AG09319 (cell line): ENCODE measurements at regions not wholly inside any gene's neighbourhood (a gene's known extent, or its start where the extent isn't known, plus 50 kb on each side); places are given as distances from the start of the nearest gene placed in this dataset.

ENCODE experiments used
- DNase-seq: peaks from one replicate; pipeline ENCODE4 v3.0.0-alpha.2; 2010; ENCODE audit warnings: low read depth; ENCODE audit errors: extremely low read depth
- TF ChIP-seq, protein P1 (sequence below): IDR thresholded peaks from 2 replicates; pipeline ENCODE4 v1.5.1; 2011; ENCODE audit warnings: low read depth, mild to moderate bottlenecking, inconsistent platforms, low read length, moderate library complexity

DNA sequence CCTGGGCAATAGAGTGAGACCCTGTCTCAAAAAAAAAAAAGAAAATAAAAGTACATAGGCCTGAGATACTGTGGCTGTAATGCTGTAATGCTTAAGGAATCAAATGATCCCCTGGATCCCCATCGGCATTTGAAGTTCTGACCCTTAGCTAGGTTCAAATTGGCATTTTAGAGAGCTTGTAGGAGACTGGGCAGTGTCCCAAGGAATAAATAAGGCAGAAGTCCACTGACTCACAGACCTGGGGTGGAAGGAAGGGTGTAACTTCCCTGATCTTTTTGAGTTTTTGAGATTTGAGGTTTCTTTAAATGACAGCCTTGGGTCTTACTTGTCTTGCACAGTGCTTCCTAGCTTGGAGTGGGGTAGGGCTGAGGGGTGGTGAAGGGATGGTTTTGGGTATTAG lies 553.7 kb downstream of the SLC4A3 start:
- no peak for DNase-seq
- TF ChIP-seq, protein P1, sequence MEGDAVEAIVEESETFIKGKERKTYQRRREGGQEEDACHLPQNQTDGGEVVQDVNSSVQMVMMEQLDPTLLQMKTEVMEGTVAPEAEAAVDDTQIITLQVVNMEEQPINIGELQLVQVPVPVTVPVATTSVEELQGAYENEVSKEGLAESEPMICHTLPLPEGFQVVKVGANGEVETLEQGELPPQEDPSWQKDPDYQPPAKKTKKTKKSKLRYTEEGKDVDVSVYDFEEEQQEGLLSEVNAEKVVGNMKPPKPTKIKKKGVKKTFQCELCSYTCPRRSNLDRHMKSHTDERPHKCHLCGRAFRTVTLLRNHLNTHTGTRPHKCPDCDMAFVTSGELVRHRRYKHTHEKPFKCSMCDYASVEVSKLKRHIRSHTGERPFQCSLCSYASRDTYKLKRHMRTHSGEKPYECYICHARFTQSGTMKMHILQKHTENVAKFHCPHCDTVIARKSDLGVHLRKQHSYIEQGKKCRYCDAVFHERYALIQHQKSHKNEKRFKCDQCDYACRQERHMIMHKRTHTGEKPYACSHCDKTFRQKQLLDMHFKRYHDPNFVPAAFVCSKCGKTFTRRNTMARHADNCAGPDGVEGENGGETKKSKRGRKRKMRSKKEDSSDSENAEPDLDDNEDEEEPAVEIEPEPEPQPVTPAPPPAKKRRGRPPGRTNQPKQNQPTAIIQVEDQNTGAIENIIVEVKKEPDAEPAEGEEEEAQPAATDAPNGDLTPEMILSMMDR: no peak

DNA sequence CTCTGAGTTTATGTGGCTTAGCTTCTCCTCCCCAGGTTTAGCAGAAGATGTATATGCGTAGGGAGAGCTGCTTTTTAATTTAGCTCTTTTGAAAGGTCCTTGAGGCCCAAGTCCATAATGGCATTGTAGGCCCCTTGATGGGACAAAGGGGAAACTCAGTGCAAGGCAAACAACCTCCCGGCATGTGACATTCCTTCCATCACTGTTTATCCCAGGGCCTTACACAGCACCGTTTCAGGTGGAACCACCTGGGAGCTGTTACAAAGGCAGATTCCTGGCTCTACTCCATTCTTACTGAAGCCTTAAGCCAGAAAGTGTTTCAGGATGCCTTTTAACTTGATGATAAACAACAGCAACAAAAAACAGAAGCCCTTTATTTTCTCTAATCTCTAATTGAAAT lies 555.4 kb downstream of the SLC4A3 start:
- no peak for DNase-seq
- TF ChIP-seq, protein P1: no peak

DNA sequence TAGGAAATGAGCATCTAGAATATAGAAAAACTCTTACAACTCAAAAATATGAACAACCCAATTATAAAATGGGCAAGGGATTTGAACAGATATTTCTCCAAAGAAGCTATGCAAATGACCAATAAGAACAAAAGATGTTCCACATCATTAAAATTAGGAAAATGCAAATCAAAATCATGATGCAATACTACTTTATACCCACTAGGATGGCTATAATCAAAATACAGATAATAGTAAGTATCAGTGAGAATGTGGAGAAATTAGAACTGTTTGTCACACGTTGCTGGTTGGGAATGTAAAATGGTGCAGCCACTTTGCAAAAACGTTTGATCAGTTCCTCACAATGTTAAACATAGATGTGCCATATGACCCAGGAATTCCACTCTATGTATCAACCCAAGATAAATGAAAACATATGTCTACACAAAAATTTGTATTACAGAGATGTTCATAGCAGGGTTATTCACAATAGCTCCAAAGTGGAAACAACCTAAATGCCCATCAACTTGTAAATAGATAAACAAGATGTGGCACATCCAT lies 558.4 kb downstream of the SLC4A3 start:
- DNase-seq: no peak
- TF ChIP-seq, protein P1: no peak

DNA sequence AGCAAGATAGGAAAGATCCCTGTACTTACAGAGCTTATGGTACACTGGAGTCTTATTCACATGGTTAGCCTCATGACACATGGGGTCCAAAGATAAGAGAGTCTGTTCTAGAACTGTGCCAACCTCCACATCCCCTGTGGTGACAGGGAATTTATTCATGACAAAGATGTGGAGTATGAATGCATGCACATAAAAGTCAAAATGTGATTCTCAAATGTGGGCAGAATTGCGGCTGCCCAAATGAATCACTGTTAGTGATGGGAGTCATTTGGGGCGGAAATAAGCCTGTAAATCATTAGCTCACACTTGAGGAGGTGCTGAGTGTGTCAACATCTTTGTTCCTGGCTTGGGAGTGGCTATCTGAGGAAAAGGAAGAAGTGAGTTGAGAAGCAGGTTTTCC lies 560.6 kb downstream of the SLC4A3 start:
- TF ChIP-seq, protein P1: no peak
- no peak for DNase-seq

DNA sequence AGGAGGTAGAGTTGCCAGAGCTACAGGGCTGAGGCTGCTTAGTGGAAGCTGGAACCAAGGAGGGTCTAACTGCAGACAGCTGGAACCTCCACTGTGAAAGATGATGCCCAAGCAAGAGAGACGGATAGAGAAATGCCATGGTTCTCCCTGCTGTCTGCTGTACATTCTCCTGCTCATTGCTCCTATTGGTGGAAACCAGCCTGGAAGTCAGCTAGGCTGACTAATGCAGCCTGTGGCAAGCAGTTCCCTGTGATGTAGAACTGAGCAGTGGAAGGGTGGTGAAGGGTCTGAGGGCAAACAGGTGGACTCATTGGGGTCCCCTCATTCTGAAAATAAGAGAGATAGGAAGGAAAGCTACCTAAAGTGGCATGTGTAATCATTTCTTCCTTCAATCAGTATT lies 563.6 kb downstream of the SLC4A3 start:
- no peak for DNase-seq
- TF ChIP-seq, protein P1: no peak

DNA sequence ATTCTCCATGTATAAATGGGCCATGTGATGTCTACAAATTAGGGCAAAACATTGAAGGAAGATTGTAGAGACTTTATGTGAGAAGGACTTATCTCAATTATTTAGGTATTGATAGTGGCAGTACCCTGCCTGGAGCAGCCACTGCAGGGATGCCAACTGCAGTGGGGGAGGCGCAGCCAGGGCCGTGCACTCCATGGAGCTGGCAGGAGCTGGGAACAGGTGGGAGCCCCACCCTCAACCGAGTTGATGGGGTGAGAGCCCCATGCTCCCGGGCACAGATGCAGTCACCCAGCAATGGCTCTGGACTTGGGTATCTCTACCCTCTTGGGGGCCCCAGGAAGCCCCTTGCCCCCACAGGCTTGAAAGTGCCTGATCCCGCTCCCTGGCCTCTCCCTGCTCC lies 564.3 kb downstream of the SLC4A3 start:
- DNase-seq: no peak
- TF ChIP-seq, protein P1: no peak

DNA sequence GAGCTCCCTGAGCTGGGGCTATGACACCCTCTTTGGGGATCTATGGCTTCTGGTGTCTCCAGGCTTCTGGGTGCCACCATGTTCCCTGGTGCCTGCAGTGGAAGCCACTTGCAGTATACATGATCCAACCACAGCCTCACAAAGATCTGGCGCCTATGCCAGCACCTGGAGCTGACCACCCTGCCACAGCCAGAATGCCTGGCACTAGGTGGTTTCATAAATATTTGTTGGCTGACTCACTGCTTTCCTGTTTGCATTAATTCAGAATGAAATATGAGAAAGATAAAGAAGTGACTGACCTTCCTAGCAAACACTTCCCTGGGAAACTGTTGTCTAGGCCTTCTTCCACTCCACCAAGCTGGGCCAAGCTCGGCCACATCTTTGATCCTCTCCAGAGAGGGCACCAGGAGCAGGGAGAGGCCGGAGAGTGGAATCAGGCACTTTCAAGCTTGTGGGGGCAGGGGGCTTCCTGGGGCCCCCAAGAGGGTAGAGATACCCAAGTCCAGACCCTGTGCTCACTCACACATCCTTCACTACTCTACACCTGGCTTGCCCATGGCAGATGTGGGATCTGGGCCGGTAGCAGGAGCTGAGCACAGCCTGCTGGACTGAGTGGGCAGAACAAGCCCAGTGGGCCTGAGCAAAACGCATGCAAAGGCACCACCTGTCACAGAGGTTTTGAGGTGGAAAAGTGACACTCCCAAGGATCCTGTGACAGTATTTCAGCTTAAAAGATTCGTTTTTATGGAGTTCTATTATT lies 565.7 kb downstream of the SLC4A3 start:
- TF ChIP-seq, protein P1: no peak
- no peak for DNase-seq
